Panc1 (cell line): ENCODE measurements at regions not wholly inside any gene's neighbourhood (a gene's known extent, or its start where the extent isn't known, plus 50 kb on each side); places are given as distances from the start of the nearest gene placed in this dataset.

Source experiments
- ATAC-seq: fragments of 200-7000 bp; cut with Tn5 transposase; 2 replicates; pipeline ENCODE4 v1.9.1; 2020; ENCODE audit warnings: mild to moderate bottlenecking, moderate library complexity
- BruUV-seq: library from RNA; stranded (reverse); fragments of 400-500 nt; replicated peaks from 2 replicates; lab custom pipeline; 2021; lab: Mats Ljungman, UMichigan
- CTCF ChIA-PET: fragments of 300-600 bp; sonication (Branson Sonifier 250); formaldehyde crosslinking; loops from one replicate; lab custom pipeline; 2022; ENCODE audit warnings: antibody characterized with exemption; lab: Charles Lee
- POLR2A ChIA-PET: fragments of 300-600 bp; sonication (Branson Sonifier 250); formaldehyde crosslinking; loops from one replicate; lab custom pipeline; 2022; ENCODE audit warnings: antibody characterized with exemption; lab: Charles Lee
- DNase-seq: peaks from one replicate; pipeline ENCODE4 v3.0.0-alpha.2; 2010; ENCODE audit warnings: low read depth, low spot score
- H3K27ac ChIP-seq: 2 replicates; pipeline ENCODE4 v1.5.1; 2011; ENCODE audit warnings: mild to moderate bottlenecking, low read length, inconsistent platforms
- H3K27me3 ChIP-seq: fragments of 200-500 bp; sonication (Bioruptor generic); 2 replicates; pipeline ENCODE4 v1.6.0; 2014; ENCODE audit warnings: low read length, inconsistent platforms; ENCODE audit not compliant: control insufficient read depth, insufficient read depth
- H3K36me3 ChIP-seq: fragments of 200-500 bp; sonication (Bioruptor generic); 2 replicates; pipeline ENCODE4 v1.5.1; 2014; ENCODE audit warnings: inconsistent platforms, mild to moderate bottlenecking, low read length, moderate library complexity; ENCODE audit not compliant: control insufficient read depth, insufficient read depth
- H3K4me1 ChIP-seq: 2 replicates; pipeline ENCODE4 v1.5.1; 2011; ENCODE audit warnings: inconsistent platforms, mild to moderate bottlenecking, low read length, moderate library complexity; ENCODE audit not compliant: control insufficient read depth, insufficient read depth
- H3K4me3 ChIP-seq, 2 experiments: 2 replicates each; pipeline ENCODE4 v1.5.1; 2011 to 2012; ENCODE audit warnings: low read depth in 2 of 2, low read length in 2 of 2, mild to moderate bottlenecking in 2 of 2, inconsistent platforms in 1 of 2, moderate library complexity in 1 of 2
- H3K9me3 ChIP-seq: fragments of 200-500 bp; sonication (Bioruptor generic); 2 replicates; pipeline ENCODE4 v1.5.1; 2014; ENCODE audit warnings: low read depth, mild to moderate bottlenecking, inconsistent platforms, low read length, moderate library complexity; ENCODE audit not compliant: control insufficient read depth, insufficient read depth
- CTCF ChIP-seq: fragments of 450-650 bp; IDR thresholded peaks from 2 replicates; pipeline ENCODE4 v1.5.1; 2017; ENCODE audit warnings: mild to moderate bottlenecking
- POLR2AphosphoS5 ChIP-seq: IDR thresholded peaks from 2 replicates; pipeline ENCODE4 v1.6.1; 2012; ENCODE audit warnings: mild to moderate bottlenecking, low read depth, low read length, moderate library complexity
- REST ChIP-seq, 2 experiments: IDR thresholded peaks; 2 replicates each; pipeline ENCODE4 v1.6.1; 2011 to 2012; ENCODE audit warnings: low read depth in 2 of 2, control low read depth in 1 of 2, low read length in 1 of 2, mild to moderate bottlenecking in 1 of 2, moderate library complexity in 1 of 2; ENCODE audit not compliant: insufficient read depth in 1 of 2
- SIN3A ChIP-seq: IDR thresholded peaks from 2 replicates; pipeline ENCODE4 v1.6.1; 2012; ENCODE audit warnings: low read depth, mild to moderate bottlenecking, low read length, moderate library complexity, borderline replicate concordance; ENCODE audit not compliant: insufficient read depth
- TCF7L2 ChIP-seq: IDR thresholded peaks from 2 replicates; pipeline ENCODE4 v1.6.1; 2011; ENCODE audit warnings: mild to moderate bottlenecking, low read depth, low read length, inconsistent platforms
- in situ Hi-C: cut with HindIII; loops from 2 replicates; pipeline ENCODE4 v1.10.0; 2016; ENCODE audit warnings: low sequenced_read_pairs, low pct_unique_long_range_greater_than_20kb
- intact Hi-C: fragments of 100-400 bp; cut with micrococcal nuclease; formaldehyde crosslinking; loops from one replicate; pipeline ENCODE4 v1.10.0; 2022; ENCODE audit not compliant: unreplicated experiment

GRCh38 chr13:20291037-20291436 lies 58.9 kb upstream of the GJB6 start:
- ChIA-PET POLR2A (no interaction called here), CTCF (no interaction called here)
- ATAC-seq (no peak), DNase-seq (no peak)
- in situ Hi-C loops, result no loop called here
- BruUV-seq, result no TSS peak
- Histone ChIP-seq H3K36me3 (no peaks in the 10 kb centered on the region), H3K27me3 (no peaks in the 10 kb centered on the region), H3K4me1 (no peaks in the 10 kb centered on the region), H3K4me3 (no peak overlapping the region), H3K27ac (no peak overlapping the region), H3K9me3 (0 out of 2 replicates have a peak, but pooled peaks cover under 1% of the 10 kb centered on the region)
- TF ChIP-seq POLR2AphosphoS5 (no peak), CTCF (no peak), REST (IDR thresholded peaks at IDR 0.05; ENCODE audit: insufficient read depth in 1 of 2, low read depth in 2 of 2, low read length in 1 of 2) (no peak), TCF7L2 (no peak), SIN3A (no peak)
- intact Hi-C loops, result no loop called here

- in situ Hi-C loops, result no loop called here
- Histone ChIP-seq H3K9me3 (0 out of 2 replicates have a peak, but pooled peaks cover 12% of the 10 kb centered on the region), H3K36me3 (no peaks in the 10 kb centered on the region), H3K4me3 (no peak overlapping the region), H3K4me1 (no peaks in the 10 kb centered on the region), H3K27me3 (no peaks in the 10 kb centered on the region), H3K27ac (no peak overlapping the region)
- BruUV-seq, result no TSS peak
- POLR2A ChIA-PET, result no interaction called here
- DNase-seq (no peak), ATAC-seq (no peak)
- no peak for TF ChIP-seq POLR2AphosphoS5
- no peak for TF ChIP-seq CTCF
- no peak for TF ChIP-seq REST (IDR thresholded peaks at IDR 0.05; ENCODE audit: insufficient read depth in 1 of 2, low read depth in 2 of 2, low read length in 1 of 2)
- no peak for TF ChIP-seq SIN3A
- no peak for TF ChIP-seq TCF7L2
- intact Hi-C loops, result no loop called here
- CTCF ChIA-PET, result no interaction called here
These were observed 56.4 kb upstream of the GJB6 start for GRCh38 chr13:20288561-20288960.
